ENCODE measurements at regions not wholly inside any gene's neighbourhood (a gene's known extent, or its start where the extent isn't known, plus 50 kb on each side); places are given as distances from the start of the nearest gene placed in this dataset.

GRCh38 chr13:39870197-39870747 lies 214.8 kb downstream of the COG6 start:
- TF ChIP-seq BHLHE40 (IDR thresholded peaks at IDR 0.05; ENCODE audit: borderline replicate concordance) (no peak), ELF4 (IDR thresholded peaks at IDR 0.05) (no peak), CTBP1 (IDR thresholded peaks at IDR 0.05; ENCODE audit: borderline replicate concordance) (no peak), FOXM1 (IDR thresholded peaks at IDR 0.05; ENCODE audit: borderline replicate concordance) (no peak), HDGF (IDR thresholded peaks at IDR 0.05; ENCODE audit: borderline replicate concordance) (no peak), NFRKB (IDR thresholded peaks at IDR 0.05) (no peak), ZNF384 (IDR thresholded peaks at IDR 0.05) (no peak), SP1 (IDR thresholded peaks at IDR 0.05) (no peak), FOXA1 (IDR thresholded peaks at IDR 0.05) (no peak), SUZ12 (IDR thresholded peaks at IDR 0.05) (no peak), PKNOX1 (IDR thresholded peaks at IDR 0.05) (no peak), TARDBP (IDR thresholded peaks at IDR 0.05) (no peak)
